ENCODE measurements at regions not wholly inside any gene's neighbourhood (a gene's known extent, or its start where the extent isn't known, plus 50 kb on each side); places are given as distances from the start of the nearest gene placed in this dataset.

DNA sequence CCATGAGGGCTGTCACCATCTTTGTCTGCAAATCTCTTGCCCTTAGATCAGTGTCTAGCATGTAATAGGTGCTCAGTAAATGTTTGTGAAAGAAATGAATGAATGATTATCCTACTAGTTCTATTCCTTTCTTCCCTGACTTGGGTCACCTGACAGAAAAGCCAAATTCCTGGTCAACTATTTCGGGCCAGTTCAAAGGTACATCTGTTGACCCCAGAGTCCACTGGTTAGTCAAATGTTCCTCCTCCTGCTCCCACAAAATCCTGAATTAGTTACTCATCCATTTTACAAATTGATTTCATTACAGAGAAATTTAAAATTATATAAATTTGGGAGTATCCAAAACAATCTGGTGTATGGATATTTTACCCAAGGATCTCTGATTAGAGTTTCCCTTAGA is 124.7 kb upstream of the NAV2 start:
- Histone ChIP-seq H3K27me3 (ENCODE audit: control insufficient read depth, low read length) (no peaks in the 10 kb centered on the region), H3F3A (ENCODE audit: control insufficient read depth, insufficient read depth) (no peaks in the 10 kb centered on the region), H3K27ac (ENCODE audit: low read depth, low read length) (no peak overlapping the region), H3K36me3 (ENCODE audit: control insufficient read depth, low read length) (no peaks in the 10 kb centered on the region), H3K79me2 (ENCODE audit: control insufficient read depth, low read length) (no peaks in the 10 kb centered on the region), H4K20me1 (ENCODE audit: control insufficient read depth, insufficient read depth, low read depth, low read length) (no peaks in the 10 kb centered on the region), H3K9me2 (replicated peaks; ENCODE audit: control insufficient read depth, low read length) (no peaks in the 10 kb centered on the region), H3K4me2 (ENCODE audit: low read length) (no peak overlapping the region), H3K4me3 (ENCODE audit: low read length) (no peak overlapping the region), H3K4me1 (ENCODE audit: control insufficient read depth, low read length) (no peaks in the 10 kb centered on the region), H3K9me3 (ENCODE audit: control insufficient read depth, insufficient read depth, low read length) (no peaks in the 10 kb centered on the region)
- TF ChIP-seq EZH2phosphoT487 (IDR thresholded peaks at IDR 0.05; ENCODE audit: borderline replicate concordance, low read length) (no peak), CTCF (IDR thresholded peaks at IDR 0.05; ENCODE audit: low read depth, low read length, poor library complexity, severe bottlenecking) (no peak)

- Histone ChIP-seq H3F3A (ENCODE audit: control insufficient read depth, insufficient read depth) (no peaks in the 10 kb centered on the region), H3K79me2 (ENCODE audit: control insufficient read depth, low read length) (no peaks in the 10 kb centered on the region), H3K27ac (ENCODE audit: low read depth, low read length) (no peak overlapping the region), H3K4me2 (ENCODE audit: low read length) (no peak overlapping the region), H4K20me1 (ENCODE audit: control insufficient read depth, insufficient read depth, low read depth, low read length) (no peaks in the 10 kb centered on the region), H3K4me3 (ENCODE audit: low read length) (no peak overlapping the region), H3K4me1 (ENCODE audit: control insufficient read depth, low read length) (no peaks in the 10 kb centered on the region), H3K27me3 (ENCODE audit: control insufficient read depth, low read length) (no peaks in the 10 kb centered on the region), H3K9me2 (replicated peaks; ENCODE audit: control insufficient read depth, low read length) (no peaks in the 10 kb centered on the region), H3K9me3 (ENCODE audit: control insufficient read depth, insufficient read depth, low read length) (no peaks in the 10 kb centered on the region), H3K36me3 (ENCODE audit: control insufficient read depth, low read length) (no peaks in the 10 kb centered on the region)
- TF ChIP-seq EZH2phosphoT487 (IDR thresholded peaks at IDR 0.05; ENCODE audit: borderline replicate concordance, low read length) (no peak), CTCF (IDR thresholded peaks at IDR 0.05; ENCODE audit: low read depth, low read length, poor library complexity, severe bottlenecking) (no peak)
These were observed 132.0 kb upstream of the NAV2 start for GRCh38 chr11:19580646-19581045.

- H3K4me1 ChIP-seq (ENCODE audit: control insufficient read depth, low read length): no peaks in the 10 kb centered on the region
- no peaks in the 10 kb centered on the region for H3K79me2 ChIP-seq (ENCODE audit: control insufficient read depth, low read length)
- H3K27me3 ChIP-seq (ENCODE audit: control insufficient read depth, low read length): no peaks in the 10 kb centered on the region
- H3K4me2 ChIP-seq (ENCODE audit: low read length): no peak overlapping the region
- no peaks in the 10 kb centered on the region for H3F3A ChIP-seq (ENCODE audit: control insufficient read depth, insufficient read depth)
- H3K4me3 ChIP-seq (ENCODE audit: low read length): no peak overlapping the region
- no peaks in the 10 kb centered on the region for H3K36me3 ChIP-seq (ENCODE audit: control insufficient read depth, low read length)
- H4K20me1 ChIP-seq (ENCODE audit: control insufficient read depth, insufficient read depth, low read depth, low read length): no peaks in the 10 kb centered on the region
- H3K27ac ChIP-seq (ENCODE audit: low read depth, low read length): no peak overlapping the region
- no peaks in the 10 kb centered on the region for H3K9me3 ChIP-seq (ENCODE audit: control insufficient read depth, insufficient read depth, low read length)
- TF ChIP-seq EZH2phosphoT487 (IDR thresholded peaks at IDR 0.05; ENCODE audit: borderline replicate concordance, low read length) (no peak), CTCF (IDR thresholded peaks at IDR 0.05; ENCODE audit: low read depth, low read length, poor library complexity, severe bottlenecking) (no peak)
- H3K9me2 ChIP-seq (replicated peaks; ENCODE audit: control insufficient read depth, low read length): no peaks in the 10 kb centered on the region
These were observed 132.7 kb upstream of the NAV2 start for GRCh38 chr11:19579957-19580356.

- Histone ChIP-seq H3F3A (ENCODE audit: control insufficient read depth, insufficient read depth) (no peaks in the 10 kb centered on the region), H3K27ac (ENCODE audit: low read depth, low read length) (no peak overlapping the region), H4K20me1 (ENCODE audit: control insufficient read depth, insufficient read depth, low read depth, low read length) (no peaks in the 10 kb centered on the region), H3K4me3 (ENCODE audit: low read length) (no peak overlapping the region), H3K4me1 (ENCODE audit: control insufficient read depth, low read length) (no peaks in the 10 kb centered on the region), H3K9me3 (ENCODE audit: control insufficient read depth, insufficient read depth, low read length) (no peaks in the 10 kb centered on the region), H3K9me2 (replicated peaks; ENCODE audit: control insufficient read depth, low read length) (no peaks in the 10 kb centered on the region), H3K27me3 (ENCODE audit: control insufficient read depth, low read length) (no peaks in the 10 kb centered on the region), H3K79me2 (ENCODE audit: control insufficient read depth, low read length) (no peaks in the 10 kb centered on the region), H3K4me2 (ENCODE audit: low read length) (no peak overlapping the region), H3K36me3 (ENCODE audit: control insufficient read depth, low read length) (no peaks in the 10 kb centered on the region)
- no peak for TF ChIP-seq CTCF (IDR thresholded peaks at IDR 0.05; ENCODE audit: low read depth, low read length, poor library complexity, severe bottlenecking)
- no peak for TF ChIP-seq EZH2phosphoT487 (IDR thresholded peaks at IDR 0.05; ENCODE audit: borderline replicate concordance, low read length)
These were observed 133.8 kb upstream of the NAV2 start for GRCh38 chr11:19578871-19579270.
